Activated CD4-positive, alpha-beta T cell treated with anti-CD3 and anti-CD28 coated beads, Interleukin-2, Interleukin-6, amounts not matched to agents 100 ng/mL and 50 ng/mL, durations not matched to agents 16 hours and 8 hours (primary cell): ENCODE measurements at regions not wholly inside any gene's neighbourhood (a gene's known extent, or its start where the extent isn't known, plus 50 kb on each side); places are given as distances from the start of the nearest gene placed in this dataset.
"Not testable (repeated sequence)": the region's sequence is repeated elsewhere in the genome, so short reads cannot be mapped to it uniquely, and the experiment has no call there.

ENCODE experiments used
- DNase-seq: peaks from one replicate; pipeline ENCODE4 v3.0.0-alpha.2; 2020

DNA sequence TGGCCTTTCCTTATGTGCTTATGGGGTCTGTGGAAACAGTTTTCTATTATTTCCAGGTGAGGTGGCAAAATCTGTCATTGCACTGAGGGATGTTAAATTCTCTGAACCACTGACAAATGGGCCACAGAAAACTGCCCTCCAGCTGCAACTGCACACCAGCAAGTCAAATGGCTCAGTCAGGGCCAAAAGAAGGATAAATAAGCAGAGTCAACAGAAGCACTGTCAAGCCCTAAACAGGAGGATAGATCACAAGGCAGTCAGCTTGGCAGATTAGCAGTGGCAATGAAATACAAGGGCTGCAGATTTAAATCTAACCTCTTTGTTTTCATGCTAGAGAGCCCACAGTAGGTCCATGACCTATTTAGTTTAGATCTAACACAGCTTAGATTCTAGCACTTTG, 435.6 kb downstream of the ETS1 start:
- no peak for DNase-seq

DNA sequence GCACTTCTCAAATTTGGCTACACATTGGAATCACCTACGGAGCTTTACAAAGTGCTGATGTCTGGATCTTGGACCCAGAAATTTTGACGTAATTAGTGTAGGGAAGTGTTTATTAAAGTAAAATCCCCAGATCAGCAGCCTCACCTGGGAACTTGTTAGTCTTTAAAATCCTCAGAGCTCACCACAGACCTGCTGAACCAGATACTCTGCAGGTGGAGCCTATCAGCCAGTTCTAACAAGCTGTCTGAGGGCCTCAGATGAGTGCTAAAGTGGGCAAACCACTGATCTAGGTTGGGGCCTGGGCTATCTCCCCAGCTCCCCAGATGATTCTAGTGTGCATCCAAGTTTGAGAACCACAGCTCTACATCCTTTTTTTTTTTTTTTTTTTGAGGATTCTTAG, 436.0 kb downstream of the ETS1 start:
- no peak for DNase-seq

DNA sequence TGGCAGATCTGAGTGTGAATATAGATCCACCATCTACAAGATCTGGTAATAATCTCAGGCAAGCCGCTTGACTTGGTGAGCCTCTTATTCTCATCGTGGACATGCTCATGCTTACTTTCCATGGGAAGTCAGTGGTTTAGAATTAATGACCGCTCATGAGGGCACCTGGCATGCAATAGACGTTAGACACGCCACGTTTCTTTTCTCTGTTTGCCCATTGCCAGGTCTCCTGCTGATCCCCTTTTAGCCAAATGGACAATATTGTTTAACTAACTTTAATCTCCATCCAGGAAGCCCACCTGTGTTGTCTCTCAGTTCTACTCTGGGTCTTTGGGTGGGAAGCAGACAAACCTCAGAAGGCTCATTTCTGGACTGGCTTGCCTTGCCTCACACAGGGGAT, 439.1 kb downstream of the ETS1 start:
- DNase-seq: no peak

DNA sequence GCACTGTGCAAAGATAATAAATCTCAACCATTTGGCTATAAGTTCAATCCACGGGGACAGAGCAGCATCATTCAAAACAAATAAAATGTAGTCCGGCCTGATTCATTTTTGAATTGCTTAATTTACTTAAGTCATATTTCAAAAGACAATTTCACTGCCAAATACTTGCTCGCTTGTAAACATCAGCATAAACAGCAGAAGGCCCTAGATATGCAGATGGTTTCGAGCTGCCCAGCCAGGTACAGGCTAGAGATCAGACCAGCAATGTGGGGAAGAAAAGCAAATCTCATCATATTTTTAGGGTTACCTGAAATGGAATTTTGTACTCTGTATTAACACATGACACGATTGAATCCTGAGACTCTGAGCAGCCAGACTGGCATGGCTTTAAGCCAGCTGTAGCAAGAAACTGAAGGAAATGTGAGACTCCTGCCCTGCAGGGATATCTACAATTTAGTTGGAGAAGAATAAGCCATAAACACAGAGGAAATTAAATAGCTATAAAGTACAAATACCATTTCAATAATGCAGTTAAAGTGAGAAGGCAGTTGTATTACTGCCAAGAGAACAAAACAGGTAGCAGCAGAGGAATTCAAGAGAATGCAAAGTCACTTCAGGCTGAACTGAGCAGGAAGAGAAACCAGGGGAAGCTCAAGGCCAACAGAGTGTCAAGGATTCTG, 440.3 kb downstream of the ETS1 start:
- no peak for DNase-seq

DNA sequence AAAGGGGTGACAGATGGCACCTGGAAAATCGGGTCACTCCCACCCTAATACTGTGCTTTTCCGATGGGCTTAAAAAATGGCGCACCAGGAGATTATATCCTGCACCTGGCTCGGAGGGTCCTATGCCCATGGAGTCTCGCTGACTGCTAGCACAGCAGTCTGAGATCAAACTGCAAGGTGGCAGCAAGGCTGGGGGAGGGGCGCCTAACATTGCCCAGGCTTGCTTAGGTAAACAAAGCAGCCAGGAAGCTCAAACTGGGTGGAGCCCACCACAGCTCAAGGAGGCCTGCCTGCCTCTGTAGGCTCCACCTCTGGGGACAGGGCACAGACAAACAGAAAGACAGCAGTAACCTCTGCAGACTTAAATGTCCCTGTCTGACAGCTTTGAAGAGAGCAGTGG, 447.1 kb downstream of the ETS1 start:
- DNase-seq: not testable (repeated sequence)

DNA sequence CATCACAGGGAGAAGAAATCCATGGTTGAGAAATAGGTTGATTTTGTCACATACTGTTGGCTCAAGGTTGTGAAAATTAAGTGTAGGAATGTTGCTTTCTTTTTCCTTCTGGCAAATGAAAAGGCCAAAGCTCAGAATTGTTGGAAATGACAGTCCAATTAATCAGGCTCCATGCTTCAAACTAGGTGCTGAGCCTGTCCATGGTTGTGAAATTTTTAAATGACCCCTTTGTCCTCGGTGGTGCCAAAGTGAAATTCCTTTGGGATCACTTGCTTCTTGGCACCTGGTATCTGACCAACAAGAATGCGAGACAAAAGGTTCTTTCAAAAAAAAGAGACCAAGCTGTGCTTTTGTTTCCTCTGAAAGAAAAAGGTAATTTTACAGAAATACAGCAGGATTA, 451.9 kb downstream of the ETS1 start:
- no peak for DNase-seq

DNA sequence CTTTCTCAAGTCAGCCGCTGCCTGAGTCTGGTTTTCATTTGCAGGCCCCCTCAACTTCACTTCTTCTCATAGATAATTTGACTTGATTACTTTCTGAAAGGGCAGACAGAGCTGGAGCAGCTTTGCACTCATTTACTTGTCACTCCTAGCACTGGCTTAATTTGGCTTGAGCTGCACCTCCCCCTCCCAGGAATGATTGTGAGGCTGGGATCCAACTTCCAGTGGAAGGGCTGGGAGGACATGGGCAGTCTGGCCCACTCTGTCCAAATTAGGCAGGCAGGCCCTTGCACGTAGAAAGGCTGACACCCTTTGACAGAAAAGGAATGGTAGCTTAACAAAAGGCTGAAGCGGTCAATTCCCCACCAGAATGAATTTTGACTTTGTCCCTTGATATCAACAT, 453.9 kb downstream of the ETS1 start:
- DNase-seq: no peak

DNA sequence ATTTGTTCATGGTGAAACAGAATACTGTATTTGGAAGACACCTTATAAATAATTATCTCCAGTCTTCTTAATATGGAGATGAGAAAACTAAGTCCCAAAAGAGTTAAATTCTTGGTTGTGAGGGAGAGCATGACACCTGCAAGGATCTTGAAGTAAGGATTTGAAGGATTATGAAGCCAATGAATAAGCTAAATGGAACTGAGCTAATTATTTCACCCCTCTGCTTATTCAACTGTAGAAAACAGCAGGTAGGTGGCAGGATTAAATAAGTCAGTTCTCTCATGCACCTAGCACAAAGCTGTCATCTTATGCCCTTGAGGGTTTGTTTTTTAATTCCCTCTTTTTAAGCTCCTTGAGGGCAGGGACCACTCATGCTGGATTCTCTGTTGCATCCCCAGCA, 457.3 kb downstream of the ETS1 start:
- no peak for DNase-seq

DNA sequence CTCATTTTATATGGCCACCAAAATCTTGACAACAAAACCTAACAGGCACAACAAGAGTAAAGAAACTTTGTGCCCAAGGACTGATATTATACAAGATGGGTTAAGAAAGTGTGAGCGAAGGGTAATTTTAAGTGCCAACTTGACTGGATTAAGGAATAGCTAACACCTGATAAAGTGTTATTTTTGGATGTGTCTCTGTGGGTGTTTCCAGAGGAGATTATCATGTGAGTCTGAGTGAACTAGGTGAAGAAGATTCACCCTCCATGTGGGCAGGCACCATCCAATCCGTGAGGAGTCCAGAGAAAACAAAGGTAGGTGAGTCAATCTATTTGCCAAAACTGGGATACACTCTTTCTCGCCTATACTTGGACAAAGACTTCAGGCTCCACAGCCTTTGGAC, 461.6 kb downstream of the ETS1 start:
- no peak for DNase-seq

DNA sequence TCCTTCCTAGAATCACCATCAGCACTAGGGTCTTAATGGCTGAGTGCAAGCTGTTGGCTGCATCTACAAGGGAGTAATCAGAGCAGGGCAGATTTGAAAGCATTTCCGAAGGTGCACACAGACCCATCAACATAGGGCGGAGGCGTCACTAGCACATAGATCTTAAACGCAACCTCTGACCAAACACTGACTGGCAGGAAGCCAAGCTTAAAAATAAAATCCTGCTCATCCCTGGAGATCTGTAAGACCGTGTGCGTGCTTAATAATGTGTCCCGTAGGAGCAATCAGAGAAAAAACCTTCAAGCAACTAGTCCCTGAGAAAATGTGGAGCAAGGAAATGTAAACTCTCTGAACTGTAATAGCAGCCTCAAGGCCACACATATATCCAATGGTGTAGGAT, 470.5 kb downstream of the ETS1 start:
- DNase-seq: no peak

DNA sequence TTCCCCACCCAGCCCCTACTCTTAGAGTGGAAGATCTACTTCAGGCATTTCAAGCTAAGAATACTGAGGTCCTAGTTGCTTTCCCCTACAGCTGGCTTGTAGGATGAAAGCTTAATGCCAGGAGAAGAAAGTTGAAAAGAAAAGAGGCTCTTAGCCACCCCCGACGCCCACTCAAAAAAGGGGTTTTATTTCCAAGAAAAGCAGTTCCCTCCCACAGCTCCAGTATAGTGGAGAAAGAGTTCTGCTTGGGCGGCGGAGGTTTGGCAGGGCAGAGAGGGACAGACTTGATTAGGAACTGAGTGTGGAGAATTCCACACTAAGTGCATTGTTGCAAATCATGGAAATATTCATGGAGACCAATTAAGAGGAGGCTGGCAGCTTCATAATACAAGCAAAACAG, 470.9 kb downstream of the ETS1 start:
- DNase-seq: no peak

DNA sequence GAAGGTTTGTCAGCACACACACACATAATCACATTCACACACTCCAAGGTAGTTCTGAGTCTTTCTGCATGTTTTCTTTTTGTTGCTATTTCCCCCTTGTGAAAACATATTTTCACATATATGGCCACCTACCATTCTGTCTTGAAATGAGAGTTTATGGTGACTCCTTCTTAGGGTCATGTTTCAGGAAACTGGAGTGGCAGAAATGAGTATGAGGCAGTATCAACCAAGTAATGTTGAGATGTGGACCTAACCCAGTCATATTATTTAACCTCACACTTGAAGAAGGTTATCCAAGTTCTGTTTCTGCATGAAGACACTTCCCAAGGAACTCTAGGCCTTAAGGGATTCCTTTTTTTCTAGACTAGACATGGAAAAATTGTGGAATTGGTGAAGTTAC, 481.4 kb downstream of the ETS1 start:
- DNase-seq: peak; percentile 7

DNA sequence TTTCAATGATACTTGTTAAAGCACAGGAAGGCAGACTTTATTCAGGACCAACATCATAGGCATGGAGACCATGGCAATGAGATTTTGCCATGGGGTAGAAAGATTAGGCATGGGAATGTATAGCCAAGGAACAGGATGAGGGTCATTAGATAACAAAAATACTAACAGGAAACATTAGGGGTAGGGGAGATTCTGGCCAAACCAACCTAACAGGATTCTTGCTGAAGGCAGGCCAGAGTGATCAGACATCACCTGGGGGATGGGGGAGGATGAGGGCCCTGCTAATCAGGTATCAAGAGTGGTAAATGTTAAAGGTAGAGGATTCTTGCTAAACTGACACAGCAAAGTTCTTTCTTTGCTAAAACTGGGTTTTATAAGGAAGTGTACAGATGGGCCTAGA, 481.8 kb downstream of the ETS1 start:
- DNase-seq: no peak

DNA sequence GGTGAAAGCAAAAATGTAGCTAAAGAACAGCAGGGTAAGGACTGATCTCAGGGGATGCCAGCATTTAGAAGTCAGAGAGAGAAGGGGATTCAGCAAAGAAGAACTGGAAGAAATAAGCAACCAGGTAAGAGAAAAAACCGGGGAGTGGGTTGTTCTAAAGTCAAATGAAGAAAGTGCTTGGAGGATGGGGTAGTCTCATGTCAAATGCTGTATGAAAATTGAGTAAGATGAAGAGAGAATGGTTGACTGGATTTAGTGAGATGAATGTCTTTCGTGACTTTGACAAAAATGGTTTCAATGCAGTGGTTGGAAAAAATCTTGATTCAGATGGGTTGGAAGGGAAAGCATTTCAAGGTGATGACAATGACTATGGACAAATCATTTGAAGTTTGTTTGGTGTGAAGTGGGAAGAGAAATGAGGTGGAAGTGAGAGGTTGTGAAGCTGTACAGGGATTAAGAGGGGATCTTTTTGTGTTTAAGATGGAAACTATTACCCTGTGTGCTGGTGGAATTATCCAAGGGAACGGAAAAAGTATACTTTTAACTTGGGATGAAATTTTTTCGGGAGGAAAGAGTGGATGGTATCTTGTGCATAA, 484.0 kb downstream of the ETS1 start:
- DNase-seq: peak; percentile 5

DNA sequence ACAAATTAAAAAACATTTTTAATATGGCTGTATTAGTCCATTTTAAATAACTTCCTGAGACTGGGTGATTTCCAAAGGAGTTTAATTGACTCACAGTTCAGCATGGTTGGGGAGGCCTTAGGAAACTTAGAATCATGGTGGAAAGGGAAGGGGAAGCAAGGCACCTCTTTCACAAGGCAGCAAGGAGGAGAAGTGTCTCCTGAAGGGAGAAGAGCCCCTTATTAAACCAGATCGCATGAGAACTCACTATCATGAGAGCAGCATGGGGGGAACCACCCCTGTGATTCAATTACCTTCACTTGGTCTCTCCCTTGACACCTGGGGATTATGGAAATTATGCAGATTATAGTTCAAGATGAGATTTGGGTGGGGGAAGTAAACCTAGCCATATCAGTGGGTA, 488.6 kb downstream of the ETS1 start:
- DNase-seq: no peak

DNA sequence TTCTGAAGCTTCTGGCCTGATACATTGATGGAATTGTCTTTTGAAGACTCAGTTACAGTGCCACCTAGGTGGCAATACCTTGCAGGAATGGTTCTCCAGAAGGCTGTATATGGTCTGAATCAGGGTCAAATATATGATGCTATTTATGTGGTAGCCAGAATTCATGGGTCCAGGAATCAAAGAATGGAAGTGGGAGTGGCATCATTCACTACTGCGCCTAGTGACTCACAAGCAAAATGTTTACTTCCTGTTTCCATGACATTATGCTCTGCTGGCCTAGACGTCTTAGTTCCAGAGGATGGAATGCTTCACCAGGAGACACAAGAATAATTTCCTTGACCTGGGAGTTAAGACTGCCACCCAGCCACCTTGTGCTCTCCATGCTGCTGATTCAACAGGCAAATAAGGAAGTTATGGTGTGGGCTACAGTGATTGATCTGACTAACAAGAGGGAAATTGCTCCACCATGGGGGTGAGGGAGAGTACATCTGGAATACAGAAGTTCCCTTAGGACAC, 491.8 kb downstream of the ETS1 start:
- no peak for DNase-seq

DNA sequence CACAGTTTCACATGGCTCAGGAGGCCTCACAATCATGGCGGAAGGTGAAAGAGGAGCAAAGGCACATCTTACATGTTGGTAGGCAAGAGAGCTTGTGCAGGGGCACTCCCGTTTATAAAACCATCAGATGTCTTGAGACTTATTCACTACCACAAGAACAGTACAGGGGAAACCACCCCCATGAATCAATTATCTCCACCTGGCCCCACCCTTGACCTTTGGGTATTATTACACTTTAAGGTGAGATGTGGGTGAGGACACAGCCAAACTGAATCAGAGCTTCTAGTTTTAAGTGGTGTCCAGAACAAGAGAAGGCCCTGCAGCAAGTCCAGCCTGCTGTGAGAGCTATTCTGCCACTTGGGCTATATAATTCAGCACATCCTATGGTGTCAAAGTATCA, 493.7 kb downstream of the ETS1 start:
- no peak for DNase-seq

DNA sequence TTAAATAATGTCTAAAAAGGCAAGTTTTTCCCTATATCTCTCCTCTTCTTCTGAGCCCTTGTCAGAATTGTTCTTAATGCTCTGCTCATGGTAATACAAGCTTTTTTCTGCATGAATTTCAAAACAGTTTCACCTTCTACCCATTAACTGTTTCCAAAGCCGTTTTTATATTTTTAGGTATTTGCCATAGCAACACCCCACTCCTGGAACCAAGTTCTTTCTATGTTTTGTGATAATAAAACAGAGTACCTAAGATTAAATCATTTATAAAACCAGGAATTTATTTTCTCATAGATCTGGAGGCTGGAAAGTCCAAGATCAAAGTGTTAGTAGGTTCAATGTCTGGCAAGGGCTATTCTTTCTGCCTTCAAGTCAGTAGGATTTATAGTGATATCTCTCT, 497.4 kb downstream of the ETS1 start:
- no peak for DNase-seq

DNA sequence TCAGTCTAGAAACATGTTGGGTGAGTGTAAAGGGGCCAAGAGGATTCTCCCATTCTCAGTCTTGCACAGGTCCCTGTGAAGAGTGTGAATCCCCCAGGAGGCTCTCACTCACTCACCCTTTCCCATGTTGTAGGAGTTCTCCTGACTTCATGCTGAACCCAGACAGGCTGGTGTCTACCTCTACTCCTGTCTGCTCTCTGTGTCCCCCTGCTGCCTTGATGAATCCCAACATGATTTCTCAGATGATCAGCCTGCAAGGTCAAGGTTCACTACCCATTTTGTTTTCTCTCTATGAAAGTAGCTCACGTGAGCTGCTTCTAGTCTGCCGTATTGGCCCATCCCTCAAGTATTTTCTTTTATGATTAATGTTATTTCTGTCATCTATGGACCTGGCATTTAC, 500.6 kb downstream of the ETS1 start:
- DNase-seq: no peak

DNA sequence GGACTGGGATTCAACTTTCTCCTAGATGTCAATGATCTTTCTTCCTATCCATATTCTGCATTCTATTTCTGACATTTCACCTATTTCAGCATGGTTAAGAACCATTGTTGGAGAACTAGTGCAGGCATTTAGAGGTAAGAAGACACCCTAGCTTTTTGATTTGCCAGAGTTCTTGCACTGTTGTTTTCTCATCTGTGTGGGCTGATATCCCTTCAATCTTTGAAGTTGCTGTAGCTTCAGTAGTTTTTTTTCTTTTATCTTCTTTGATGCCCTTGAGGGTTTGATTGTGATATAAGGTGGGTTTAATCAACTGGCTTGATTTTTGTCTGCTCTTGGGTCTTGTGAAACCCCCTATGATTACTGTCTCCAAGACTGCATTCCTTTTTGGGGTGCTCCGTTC, 502.1 kb downstream of the ETS1 start:
- DNase-seq: no peak

DNA sequence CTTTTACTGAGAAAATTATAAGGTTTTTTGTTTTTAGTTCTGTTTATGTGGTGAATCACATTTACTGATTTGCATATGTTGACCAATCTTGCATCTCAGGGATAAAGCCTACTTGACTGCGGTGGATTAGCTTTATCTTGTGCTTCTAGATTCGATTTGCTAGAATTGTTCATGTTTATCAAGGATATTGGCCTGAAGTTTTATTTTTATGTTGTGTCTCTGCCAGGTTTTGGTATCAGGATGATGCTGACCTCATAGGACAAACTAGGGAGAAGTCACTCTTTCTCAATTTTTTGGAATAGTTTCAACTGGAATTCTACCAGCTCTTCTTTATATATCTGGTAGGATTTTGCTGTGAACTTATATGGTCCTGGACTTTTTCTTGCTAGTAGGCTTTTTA, 504.8 kb downstream of the ETS1 start:
- DNase-seq: no peak

DNA sequence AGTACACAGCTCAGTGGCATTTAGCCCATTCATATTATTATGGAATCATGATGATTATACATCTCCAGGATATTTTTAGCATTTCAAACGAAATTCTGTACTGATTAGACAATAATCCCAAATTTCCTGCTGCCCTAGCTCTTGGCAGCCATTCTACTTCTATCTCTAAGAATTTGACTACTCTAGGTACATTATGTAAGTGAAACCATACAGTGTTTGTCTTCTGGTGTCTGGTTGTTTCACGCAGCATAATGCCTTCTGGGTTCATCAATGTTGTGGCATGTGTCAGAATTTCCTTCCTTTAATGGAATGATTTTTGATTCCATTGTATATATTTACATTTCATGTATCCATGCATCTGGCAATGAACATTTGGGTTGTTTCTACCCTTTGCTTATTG, 517.7 kb downstream of the ETS1 start:
- DNase-seq: no peak

DNA sequence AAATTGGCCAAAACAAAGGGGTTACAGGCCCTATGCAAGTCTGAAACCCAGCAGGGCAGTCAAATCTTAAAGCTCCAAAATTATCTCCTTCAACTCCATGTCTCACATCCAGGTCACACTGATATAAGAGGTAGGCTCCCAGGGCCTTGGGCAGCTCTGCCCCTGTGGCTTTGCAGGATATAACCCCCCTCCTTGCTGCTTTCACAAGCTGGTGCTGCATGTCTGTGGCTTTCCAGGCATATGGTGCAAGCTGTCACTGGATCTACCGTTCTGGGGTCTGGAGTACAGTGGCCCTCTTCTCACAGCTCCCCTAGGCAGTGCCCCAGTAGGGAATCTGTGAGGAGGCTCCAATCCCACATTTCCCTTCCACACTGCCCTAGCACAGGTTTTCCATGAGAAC, 519.6 kb downstream of the ETS1 start:
- no peak for DNase-seq

DNA sequence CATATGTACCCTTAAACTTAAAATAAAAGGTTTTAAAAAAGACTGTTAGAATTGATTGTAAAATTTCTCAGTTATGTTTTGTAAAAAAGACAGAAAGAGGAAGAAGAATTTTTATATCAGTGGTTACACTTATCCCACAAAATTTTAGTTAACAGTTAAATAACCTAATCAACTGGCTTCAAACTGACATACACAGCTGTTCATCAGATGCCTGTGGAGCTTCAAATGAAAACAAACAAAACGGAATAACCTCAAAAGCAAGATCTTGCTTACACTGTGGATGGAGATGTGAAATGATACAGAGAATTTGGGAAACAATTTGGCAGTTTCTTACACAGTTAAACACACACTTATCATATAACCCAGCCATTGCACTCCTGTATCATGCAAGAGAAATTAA, 521.0 kb downstream of the ETS1 start:
- DNase-seq: no peak

DNA sequence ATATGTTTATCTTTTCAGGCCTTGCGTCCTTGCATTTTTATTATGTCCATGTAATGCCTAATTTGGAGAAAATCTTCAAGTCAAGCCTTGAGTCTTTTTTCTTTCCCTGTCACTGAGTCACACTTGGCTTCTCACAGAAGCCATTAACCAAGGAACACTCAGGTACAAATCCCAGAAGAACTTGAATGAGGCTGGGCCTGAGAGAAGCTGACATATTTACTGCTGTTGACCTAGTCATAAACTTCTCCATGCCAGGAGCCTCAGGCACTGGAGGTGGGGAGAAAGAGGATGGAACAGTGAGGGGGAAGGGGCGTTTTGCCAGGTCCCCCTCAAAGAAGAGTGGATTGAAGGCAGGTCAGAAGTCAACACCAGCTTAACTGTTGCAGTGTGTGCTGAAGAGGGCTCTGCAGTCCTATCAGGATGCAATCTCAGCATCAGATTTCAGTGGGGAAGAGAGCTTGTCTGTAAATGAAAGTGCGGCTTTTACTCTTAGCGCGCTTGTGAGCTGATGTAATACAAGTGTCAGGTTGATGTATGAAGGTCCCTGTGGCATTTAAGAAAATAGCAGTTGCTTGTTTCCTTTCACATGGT, 526.0 kb downstream of the ETS1 start:
- no peak for DNase-seq
